Activated gamma-delta T cell treated with Interleukin-2 at 50 U/mL for 16 hours (primary cell): ENCODE measurements at regions not wholly inside any gene's neighbourhood (a gene's known extent, or its start where the extent isn't known, plus 50 kb on each side); places are given as distances from the start of the nearest gene placed in this dataset.

Experiments
- DNase-seq: peaks from one replicate; pipeline ENCODE4 v3.0.0-alpha.2; 2020

GRCh38 chr3:27945229-27945628 is 223.1 kb upstream of the EOMES start:
- no peak for DNase-seq

GRCh38 chr3:27960133-27960532 is 238.0 kb upstream of the EOMES start:
- DNase-seq = no peak

DNA sequence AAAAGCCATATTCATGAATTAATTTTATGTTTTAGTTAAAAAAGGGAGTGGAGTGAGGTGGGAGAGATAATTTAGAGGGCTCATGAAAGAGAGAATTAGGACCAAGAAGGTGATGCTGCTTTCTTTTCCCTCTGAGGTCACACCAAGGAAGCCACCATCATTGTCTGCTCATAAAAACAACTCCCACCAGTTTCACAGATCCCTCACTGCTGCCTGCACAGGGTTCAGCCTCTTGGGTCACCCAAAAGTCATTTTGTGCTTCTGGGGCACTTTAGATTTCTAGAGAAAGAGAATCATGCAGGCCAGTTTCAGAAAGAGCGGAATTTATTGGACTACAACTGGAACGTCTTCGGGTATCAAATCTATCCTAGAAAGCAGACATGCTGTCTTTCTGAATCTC is 241.4 kb upstream of the EOMES start:
- DNase-seq = no peak

- no peak for DNase-seq
Observed at GRCh38 chr3:27971600-27971999, 249.5 kb upstream of the EOMES start.

DNA sequence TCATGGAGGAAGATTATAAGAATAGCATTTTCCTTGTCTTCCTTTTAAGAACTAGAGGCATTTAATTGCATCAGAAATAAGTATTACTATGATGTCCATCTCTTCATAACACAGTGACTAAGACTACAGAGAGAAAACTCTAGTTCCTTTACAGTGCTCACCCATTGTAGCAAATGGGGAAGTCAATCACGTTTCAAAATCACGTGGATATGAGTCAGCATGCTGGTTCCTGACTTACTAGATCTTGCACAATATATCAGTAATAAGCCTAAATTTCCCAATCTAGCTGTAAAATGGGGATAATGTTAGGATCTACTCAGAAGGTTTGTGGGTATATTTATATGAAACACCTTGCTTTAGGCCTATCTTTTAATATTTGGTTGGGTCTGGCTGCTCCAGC is 254.8 kb upstream of the EOMES start:
- DNase-seq = no peak

- DNase-seq = no peak
Observed at GRCh38 chr3:27978440-27978839, 256.3 kb upstream of the EOMES start.

- DNase-seq = no peak
Observed at GRCh38 chr3:27985369-27986035, 255.9 kb upstream of the CMC1 start.

DNA sequence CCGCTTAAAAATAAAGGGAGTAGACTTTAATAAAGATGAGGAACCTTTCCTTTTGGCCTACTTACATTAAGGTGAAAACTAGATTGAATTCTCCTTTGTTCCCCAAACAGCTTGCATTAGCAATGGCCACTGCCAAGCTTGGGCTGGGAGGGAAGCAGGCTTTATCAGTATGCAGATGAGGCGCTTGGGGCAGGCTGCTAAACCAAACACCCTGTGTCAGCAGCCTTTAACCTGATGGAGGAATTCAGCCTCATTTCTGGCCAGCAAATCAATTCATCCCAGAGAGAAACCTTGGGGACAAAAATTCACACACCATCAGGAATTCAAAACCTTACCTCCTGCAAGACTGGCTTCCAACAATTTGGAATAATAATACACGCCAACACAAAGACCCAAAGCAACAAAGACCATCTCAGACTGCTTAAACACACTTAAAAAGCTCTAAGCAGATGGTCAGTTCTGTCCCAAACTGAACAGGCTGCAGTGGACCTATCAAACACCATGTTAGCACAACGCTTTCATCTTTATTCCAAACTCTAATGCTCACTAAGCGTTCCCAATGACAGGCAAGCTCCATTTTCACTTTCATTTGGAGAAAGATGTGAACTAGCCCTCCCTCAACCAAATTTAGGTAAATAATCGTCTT is 255.1 kb upstream of the CMC1 start:
- no peak for DNase-seq

GRCh38 chr3:27990324-27990723 is 251.1 kb upstream of the CMC1 start:
- no peak for DNase-seq

DNA sequence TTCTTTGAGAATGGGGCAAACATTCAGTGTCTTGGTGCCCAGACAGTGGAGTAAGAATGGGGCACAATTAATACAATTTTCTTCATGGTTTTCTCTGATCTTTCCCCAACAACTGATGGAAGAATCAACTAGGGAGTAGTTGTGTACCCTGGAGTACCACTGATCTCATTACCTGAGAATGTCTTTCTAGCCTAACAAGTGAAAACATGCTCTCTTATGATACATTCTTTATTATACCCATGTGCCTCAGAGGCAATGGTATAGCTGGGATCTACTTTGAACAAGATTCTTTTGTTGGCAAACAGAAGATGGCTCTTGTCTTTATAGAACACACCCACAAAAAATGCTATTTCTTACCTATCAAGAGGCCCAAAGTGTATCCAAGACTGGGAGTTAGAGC is 250.6 kb upstream of the CMC1 start:
- DNase-seq = no peak

- DNase-seq = no peak
Observed at GRCh38 chr3:27993051-27993450, 248.4 kb upstream of the CMC1 start.

DNA sequence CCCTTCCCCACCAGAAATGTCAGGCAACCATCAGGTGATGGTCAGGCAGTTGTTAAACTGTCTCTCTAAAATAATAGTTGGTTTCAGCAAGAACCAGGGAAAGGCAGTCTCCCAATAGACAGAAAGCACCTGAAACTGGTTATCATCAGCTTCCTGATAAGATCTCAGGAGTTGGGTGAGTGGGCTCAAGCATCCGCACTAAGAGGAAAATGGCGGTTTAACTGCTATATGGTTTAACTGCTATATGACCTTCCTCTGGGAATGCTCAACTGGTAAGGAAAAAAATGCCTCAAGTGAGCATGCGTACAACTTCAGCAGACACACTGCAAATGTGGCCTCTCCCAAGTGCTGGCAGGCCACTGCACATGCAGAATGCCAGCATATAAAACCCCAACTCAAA is 240.8 kb upstream of the CMC1 start:
- no peak for DNase-seq

DNA sequence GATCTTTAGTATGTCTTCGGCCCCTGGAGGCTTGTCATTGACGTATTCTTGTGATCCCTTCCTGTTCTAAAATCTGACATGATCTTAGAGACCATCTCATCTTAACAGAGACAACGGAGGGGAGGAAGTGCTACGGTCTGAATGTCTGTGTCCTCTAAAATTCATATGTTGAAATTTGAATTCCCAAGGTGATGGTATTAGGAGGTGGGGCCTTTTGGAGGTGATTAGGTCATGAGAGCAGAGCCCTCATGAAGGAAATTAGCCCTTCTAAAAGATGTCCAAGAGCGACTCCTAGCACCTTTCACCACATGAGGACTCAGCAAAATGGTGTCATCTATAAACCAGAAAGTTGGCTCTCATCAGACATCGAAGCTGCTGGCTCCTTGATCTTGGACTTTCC is 233.2 kb upstream of the CMC1 start:
- no peak for DNase-seq

GRCh38 chr3:28012830-28013229 is 228.6 kb upstream of the CMC1 start:
- DNase-seq = no peak

GRCh38 chr3:28013864-28014473 is 227.4 kb upstream of the CMC1 start:
- DNase-seq = no peak

DNA sequence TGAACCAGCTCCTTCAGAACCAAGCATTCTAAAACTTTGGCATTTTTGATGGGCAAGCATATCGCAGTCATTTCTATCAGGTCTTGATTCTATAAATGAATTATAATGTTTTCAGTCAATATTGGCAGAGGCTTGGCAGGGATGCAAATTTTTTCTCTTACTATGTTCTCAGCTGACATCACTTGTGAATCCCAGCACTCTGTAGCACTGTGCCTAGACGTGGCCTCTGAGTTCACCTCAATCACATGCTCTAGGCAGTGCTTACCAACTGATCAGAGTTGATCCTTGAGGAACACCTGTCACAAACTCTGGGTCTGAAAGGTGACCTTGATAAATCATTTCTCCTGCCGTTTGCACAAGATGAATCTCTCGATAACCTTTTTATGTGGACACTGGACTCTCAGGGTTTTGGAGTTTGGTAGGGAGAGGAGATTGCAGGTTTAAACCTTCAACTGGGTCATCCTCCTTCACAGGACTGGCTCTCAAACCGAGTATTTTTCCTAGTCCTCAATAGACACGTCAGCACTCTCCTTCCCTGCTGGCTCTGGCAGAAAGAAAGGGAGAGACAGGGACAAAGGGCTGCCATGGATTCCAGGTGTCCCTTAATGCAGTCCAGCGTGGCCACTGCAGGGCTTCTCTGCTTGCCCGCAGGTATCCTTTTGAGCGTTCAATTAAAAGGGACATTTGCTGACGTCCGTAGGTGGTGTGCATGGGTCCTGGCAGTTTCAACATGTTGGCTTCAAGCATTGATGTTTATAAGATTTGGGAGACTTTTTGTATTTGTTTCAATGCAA is 222.3 kb upstream of the CMC1 start:
- no peak for DNase-seq

DNA sequence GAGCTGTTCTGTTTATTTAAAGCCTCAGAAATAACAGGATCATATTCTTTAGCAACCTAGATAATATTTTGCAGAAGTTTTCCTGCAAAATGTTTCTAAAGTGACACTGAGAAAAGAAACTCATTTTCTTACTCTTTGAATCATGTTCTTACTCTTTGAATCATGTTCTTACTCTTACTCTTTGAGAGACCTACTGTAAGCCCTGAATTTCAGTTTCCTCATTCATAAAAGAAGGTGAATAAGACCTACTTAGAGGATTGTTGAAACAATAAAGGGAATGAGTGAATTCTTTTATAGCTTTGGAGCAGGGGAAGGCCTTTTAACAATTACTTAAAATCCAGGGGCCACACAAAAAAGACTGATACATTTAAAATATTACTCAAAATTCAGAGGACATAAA is 221.7 kb upstream of the CMC1 start:
- no peak for DNase-seq

DNA sequence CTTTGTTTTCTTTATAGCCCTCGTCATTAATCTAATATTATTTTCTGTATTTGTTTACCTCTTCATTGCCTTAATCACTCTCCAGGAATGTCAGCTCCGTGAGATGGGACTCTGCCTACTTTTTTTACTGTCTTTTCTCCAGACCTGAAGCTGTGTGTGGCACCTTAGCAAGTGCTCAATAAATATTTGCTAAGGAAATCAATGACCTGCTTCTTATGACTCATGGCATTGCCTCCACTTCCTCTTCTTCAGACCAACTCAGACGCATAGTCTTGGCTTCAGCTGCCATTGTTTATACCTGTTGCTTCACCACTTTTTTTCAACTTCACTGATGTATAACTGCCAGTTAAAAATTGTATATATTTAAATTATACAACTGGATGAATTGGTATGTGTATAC is 218.5 kb upstream of the CMC1 start:
- DNase-seq = no peak

DNA sequence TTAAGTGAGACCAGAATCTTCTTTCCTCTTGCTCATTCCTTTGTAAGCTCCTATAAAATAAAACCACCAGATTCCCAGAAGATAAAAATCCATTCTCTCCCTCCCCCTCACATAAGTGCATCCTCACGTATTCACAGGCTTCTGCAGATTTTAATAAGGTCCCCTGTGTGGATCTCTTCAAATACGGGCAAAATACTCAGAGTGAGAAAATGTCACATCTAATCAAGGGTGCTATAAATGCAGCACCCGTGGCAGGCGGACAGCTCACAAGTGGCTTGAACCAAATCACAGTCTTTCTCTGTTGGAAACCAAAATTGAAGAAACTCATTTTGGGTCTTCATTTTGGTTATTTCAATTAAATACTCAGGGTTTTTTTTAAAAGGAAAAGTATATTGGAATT is 212.9 kb upstream of the CMC1 start:
- DNase-seq = no peak

GRCh38 chr3:28033059-28033784 is 208.2 kb upstream of the CMC1 start:
- DNase-seq = no peak

DNA sequence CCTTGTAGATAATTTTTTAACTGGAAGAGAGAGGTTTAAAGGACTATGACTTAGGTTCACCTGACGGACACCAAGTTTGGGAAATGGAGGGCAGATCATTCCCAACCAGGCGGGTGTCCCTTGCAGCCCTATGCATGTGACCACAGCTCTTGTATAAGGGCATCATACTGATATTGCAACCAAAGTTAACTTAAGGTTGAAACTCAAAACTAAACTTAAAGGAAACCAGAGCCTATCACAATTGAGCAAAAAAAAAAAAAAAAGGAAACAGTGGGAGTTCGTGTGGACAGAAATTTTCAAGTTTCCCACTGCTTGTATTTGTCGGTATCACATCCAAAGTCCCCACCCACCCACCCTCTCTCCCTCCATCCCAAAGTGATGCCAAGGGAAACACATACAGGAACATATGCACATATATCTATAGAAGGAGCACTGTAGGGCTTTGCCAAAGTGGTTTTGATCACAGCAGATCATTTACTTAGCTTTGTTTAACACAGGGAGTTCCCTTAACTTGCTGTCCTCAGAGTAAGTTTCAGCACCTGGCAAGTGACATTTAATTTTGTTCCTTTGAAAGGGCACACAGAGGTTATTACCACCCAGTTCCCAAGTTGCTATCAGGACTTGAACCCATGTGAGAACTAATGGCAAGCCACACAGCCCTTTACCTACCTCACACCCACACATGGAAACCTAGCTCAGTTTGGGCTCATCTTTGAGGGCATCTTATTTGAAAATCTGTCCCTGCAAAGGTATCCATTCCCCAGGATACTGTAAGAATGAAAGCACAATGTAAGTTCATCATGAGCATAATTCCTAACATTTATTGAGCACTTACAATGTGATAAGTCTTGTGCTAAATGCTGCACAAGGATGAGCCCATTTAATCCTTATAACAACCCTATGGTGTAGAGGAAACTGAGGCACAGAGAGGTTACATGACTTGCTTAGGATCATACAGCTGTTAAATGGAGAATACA is 204.5 kb upstream of the CMC1 start:
- no peak for DNase-seq

GRCh38 chr3:28039234-28039633 is 202.2 kb upstream of the CMC1 start:
- DNase-seq = no peak
